ENCODE measurements at regions not wholly inside any gene's neighbourhood (a gene's known extent, or its start where the extent isn't known, plus 50 kb on each side); places are given as distances from the start of the nearest gene placed in this dataset.

GRCh38 chr19:28152195-28152594, 1060.8 kb downstream of the UQCRFS1 start:
- H3K27ac ChIP-seq (replicated peaks; ENCODE audit: low read length) = no peak overlapping the region
- no peaks in the 10 kb centered on the region for H3K27me3 ChIP-seq (ENCODE audit: control insufficient read depth in 3 of 3, insufficient read depth in 3 of 3, low read depth in 1 of 3, low read length in 3 of 3)
- H2BK5ac ChIP-seq (ENCODE audit: low read length) = no peak overlapping the region
- no peak overlapping the region for H3K9ac ChIP-seq (ENCODE audit: low read depth, low read length, poor library complexity)
- no peak overlapping the region for H4K8ac ChIP-seq (ENCODE audit: low read depth, low read length)
- H2AK5ac ChIP-seq (ENCODE audit: low read depth, low read length) = no peak overlapping the region
- no peaks in the 10 kb centered on the region for H3K9me3 ChIP-seq (replicated peaks in 1 of 2; ENCODE audit: control insufficient read depth in 2 of 2, insufficient read depth in 1 of 2, low read depth in 1 of 2, low read length in 2 of 2)
- DNase-seq (ENCODE audit: low spot score) = no peak
- H2BK120ac ChIP-seq (ENCODE audit: low read depth, low read length) = no peak overlapping the region
- no peak overlapping the region for H3K18ac ChIP-seq (ENCODE audit: low read length)
- WGBS, 2 donors (ENCODE audit: extremely low coverage in 2 of 2, insufficient read length in 2 of 2, insufficient replicate concordance in 1 of 2) = no CpG with 5 or more reads among the region's 5 CpGs
- no peak overlapping the region for H3K4me2 ChIP-seq (ENCODE audit: insufficient read depth, low read length, poor library complexity, severe bottlenecking)
- H3K36me3 ChIP-seq (replicated peaks in 1 of 2; ENCODE audit: control insufficient read depth in 2 of 2, insufficient read depth in 2 of 2, low read length in 2 of 2) = no peaks in the 10 kb centered on the region
- H3K4me1 ChIP-seq (ENCODE audit: control insufficient read depth in 2 of 2, insufficient read depth in 1 of 2, low read depth in 1 of 2, low read length in 2 of 2) = no peaks in the 10 kb centered on the region
- no peak overlapping the region for H4K91ac ChIP-seq (ENCODE audit: low read depth, low read length, poor library complexity)
- H3K4ac ChIP-seq (ENCODE audit: low read length) = no peak overlapping the region
- H3K23ac ChIP-seq (ENCODE audit: low read depth, low read length, poor library complexity) = no peak overlapping the region
- H2BK12ac ChIP-seq (ENCODE audit: low read length) = no peak overlapping the region
- H2AFZ ChIP-seq (ENCODE audit: low read length) = no peak overlapping the region
- no peak overlapping the region for H3K4me3 ChIP-seq (ENCODE audit: low read length in 2 of 2)
- no peak overlapping the region for H3K14ac ChIP-seq (ENCODE audit: low read length)
- H2BK15ac ChIP-seq (ENCODE audit: low read length) = no peak overlapping the region
- no peaks in the 10 kb centered on the region for H3K79me1 ChIP-seq (ENCODE audit: low read depth, low read length)

- no peak overlapping the region for H2BK5ac ChIP-seq (ENCODE audit: low read length)
- no peak overlapping the region for H2AFZ ChIP-seq (ENCODE audit: low read length)
- no peak overlapping the region for H3K23ac ChIP-seq (ENCODE audit: low read depth, low read length, poor library complexity)
- H3K36me3 ChIP-seq (replicated peaks in 1 of 2; ENCODE audit: control insufficient read depth in 2 of 2, insufficient read depth in 2 of 2, low read length in 2 of 2) = no peaks in the 10 kb centered on the region
- no peak overlapping the region for H4K8ac ChIP-seq (ENCODE audit: low read depth, low read length)
- no peak for DNase-seq (ENCODE audit: low spot score)
- H3K4me2 ChIP-seq (ENCODE audit: insufficient read depth, low read length, poor library complexity, severe bottlenecking) = no peak overlapping the region
- no peaks in the 10 kb centered on the region for H3K27me3 ChIP-seq (ENCODE audit: control insufficient read depth in 3 of 3, insufficient read depth in 3 of 3, low read depth in 1 of 3, low read length in 3 of 3)
- no peak overlapping the region for H2AK5ac ChIP-seq (ENCODE audit: low read depth, low read length)
- no peak overlapping the region for H3K9ac ChIP-seq (ENCODE audit: low read depth, low read length, poor library complexity)
- no peak overlapping the region for H2BK120ac ChIP-seq (ENCODE audit: low read depth, low read length)
- H2BK15ac ChIP-seq (ENCODE audit: low read length) = no peak overlapping the region
- H3K18ac ChIP-seq (ENCODE audit: low read length) = no peak overlapping the region
- H3K4ac ChIP-seq (ENCODE audit: low read length) = no peak overlapping the region
- no CpG with 5 or more reads among the region's 5 CpGs for WGBS, 2 donors (ENCODE audit: extremely low coverage in 2 of 2, insufficient read length in 2 of 2, insufficient replicate concordance in 1 of 2)
- peaks cover 0 to 2% of the 10 kb centered on the region in 2 donors for H3K9me3 ChIP-seq (replicated peaks in 1 of 2; ENCODE audit: control insufficient read depth in 2 of 2, insufficient read depth in 1 of 2, low read depth in 1 of 2, low read length in 2 of 2)
- H3K14ac ChIP-seq (ENCODE audit: low read length) = no peak overlapping the region
- H4K91ac ChIP-seq (ENCODE audit: low read depth, low read length, poor library complexity) = no peak overlapping the region
- no peak overlapping the region for H3K4me3 ChIP-seq (ENCODE audit: low read length in 2 of 2)
- no peak overlapping the region for H2BK12ac ChIP-seq (ENCODE audit: low read length)
- H3K27ac ChIP-seq (replicated peaks; ENCODE audit: low read length) = no peak overlapping the region
- no peaks in the 10 kb centered on the region for H3K4me1 ChIP-seq (ENCODE audit: control insufficient read depth in 2 of 2, insufficient read depth in 1 of 2, low read depth in 1 of 2, low read length in 2 of 2)
- no peaks in the 10 kb centered on the region for H3K79me1 ChIP-seq (ENCODE audit: low read depth, low read length)
Observed at GRCh38 chr19:28150129-28150528, 1062.8 kb downstream of the UQCRFS1 start.

DNA sequence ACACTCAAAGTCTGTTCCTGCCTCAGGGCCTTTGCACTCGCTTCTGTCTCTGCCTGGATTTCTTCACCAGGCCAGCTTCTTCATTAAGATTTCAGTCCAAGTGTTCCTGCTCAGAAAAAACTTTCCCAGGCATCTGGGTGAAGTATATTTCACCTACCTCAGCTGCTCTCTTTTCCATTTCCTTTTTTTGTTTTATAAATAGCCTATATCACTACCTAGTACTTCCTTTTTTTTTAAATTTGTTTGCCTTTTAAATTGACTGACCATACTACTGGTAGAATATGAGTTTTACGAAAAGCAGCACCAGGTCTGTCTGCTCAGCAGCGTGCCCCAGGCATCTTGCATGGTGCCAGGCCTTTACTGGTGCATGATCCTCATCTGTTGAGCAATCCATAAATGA, 1064.4 kb downstream of the UQCRFS1 start:
- Histone ChIP-seq H2AFZ (ENCODE audit: low read length) (no peak overlapping the region), H3K27ac (replicated peaks; ENCODE audit: low read length) (no peak overlapping the region), H3K27me3 (ENCODE audit: control insufficient read depth in 3 of 3, insufficient read depth in 3 of 3, low read depth in 1 of 3, low read length in 3 of 3) (no peaks in the 10 kb centered on the region), H3K9me3 (replicated peaks in 1 of 2; ENCODE audit: control insufficient read depth in 2 of 2, insufficient read depth in 1 of 2, low read depth in 1 of 2, low read length in 2 of 2) (peaks cover 0 to 2% of the 10 kb centered on the region in 2 donors), H4K8ac (ENCODE audit: low read depth, low read length) (no peak overlapping the region), H2BK5ac (ENCODE audit: low read length) (no peak overlapping the region), H3K4ac (ENCODE audit: low read length) (no peak overlapping the region), H3K4me2 (ENCODE audit: insufficient read depth, low read length, poor library complexity, severe bottlenecking) (no peak overlapping the region), H3K23ac (ENCODE audit: low read depth, low read length, poor library complexity) (no peak overlapping the region), H3K79me1 (ENCODE audit: low read depth, low read length) (no peaks in the 10 kb centered on the region), H3K18ac (ENCODE audit: low read length) (no peak overlapping the region), H4K91ac (ENCODE audit: low read depth, low read length, poor library complexity) (no peak overlapping the region), H3K14ac (ENCODE audit: low read length) (no peak overlapping the region), H3K9ac (ENCODE audit: low read depth, low read length, poor library complexity) (no peak overlapping the region), H2AK5ac (ENCODE audit: low read depth, low read length) (no peak overlapping the region), H2BK12ac (ENCODE audit: low read length) (no peak overlapping the region), H3K36me3 (replicated peaks in 1 of 2; ENCODE audit: control insufficient read depth in 2 of 2, insufficient read depth in 2 of 2, low read length in 2 of 2) (no peaks in the 10 kb centered on the region), H3K4me1 (ENCODE audit: control insufficient read depth in 2 of 2, insufficient read depth in 1 of 2, low read depth in 1 of 2, low read length in 2 of 2) (no peaks in the 10 kb centered on the region), H3K4me3 (ENCODE audit: low read length in 2 of 2) (no peak overlapping the region), H2BK120ac (ENCODE audit: low read depth, low read length) (no peak overlapping the region), H2BK15ac (ENCODE audit: low read length) (no peak overlapping the region)
- WGBS, 2 donors (ENCODE audit: extremely low coverage in 2 of 2, insufficient read length in 2 of 2, insufficient replicate concordance in 1 of 2) = no CpG with 5 or more reads among the region's 3 CpGs
- DNase-seq (ENCODE audit: low spot score) = no peak

DNA sequence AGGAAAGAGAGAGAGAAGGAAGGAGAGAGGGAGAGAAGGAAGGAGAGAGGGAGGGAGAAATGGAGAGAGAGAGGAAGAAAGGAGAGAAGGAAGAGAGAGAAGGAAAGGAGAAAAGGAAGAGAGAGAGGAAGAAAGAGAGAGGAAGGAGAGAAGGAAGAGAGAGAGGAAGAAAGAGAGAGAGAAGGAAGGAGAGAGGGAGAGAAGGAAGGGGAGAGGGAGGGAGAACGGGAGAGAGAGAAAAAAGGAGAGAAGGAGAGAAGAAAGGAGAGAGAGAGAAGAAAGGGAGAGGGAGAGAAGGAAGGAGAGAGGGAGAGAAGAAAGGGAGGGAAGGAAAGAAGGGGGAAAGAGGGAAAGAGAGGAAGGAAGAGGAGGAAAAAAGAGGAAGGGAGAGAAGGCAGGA, 1070.7 kb downstream of the UQCRFS1 start:
- Histone ChIP-seq H2AFZ (ENCODE audit: low read length) (no peak overlapping the region), H3K14ac (ENCODE audit: low read length) (no peak overlapping the region), H3K4me3 (ENCODE audit: low read length in 2 of 2) (no peak overlapping the region), H3K36me3 (replicated peaks in 1 of 2; ENCODE audit: control insufficient read depth in 2 of 2, insufficient read depth in 2 of 2, low read length in 2 of 2) (no peaks in the 10 kb centered on the region), H4K91ac (ENCODE audit: low read depth, low read length, poor library complexity) (no peak overlapping the region), H3K4me2 (ENCODE audit: insufficient read depth, low read length, poor library complexity, severe bottlenecking) (no peak overlapping the region), H3K79me1 (ENCODE audit: low read depth, low read length) (no peaks in the 10 kb centered on the region), H3K23ac (ENCODE audit: low read depth, low read length, poor library complexity) (no peak overlapping the region), H2AK5ac (ENCODE audit: low read depth, low read length) (no peak overlapping the region), H2BK120ac (ENCODE audit: low read depth, low read length) (no peak overlapping the region), H2BK15ac (ENCODE audit: low read length) (no peak overlapping the region), H2BK12ac (ENCODE audit: low read length) (no peak overlapping the region), H3K4me1 (ENCODE audit: control insufficient read depth in 2 of 2, insufficient read depth in 1 of 2, low read depth in 1 of 2, low read length in 2 of 2) (peaks cover 0 to 3% of the 10 kb centered on the region in 2 donors), H3K27ac (replicated peaks; ENCODE audit: low read length) (no peak overlapping the region), H3K9ac (ENCODE audit: low read depth, low read length, poor library complexity) (no peak overlapping the region), H3K9me3 (replicated peaks in 1 of 2; ENCODE audit: control insufficient read depth in 2 of 2, insufficient read depth in 1 of 2, low read depth in 1 of 2, low read length in 2 of 2) (peaks cover 0 to 2% of the 10 kb centered on the region in 2 donors), H3K27me3 (ENCODE audit: control insufficient read depth in 3 of 3, insufficient read depth in 3 of 3, low read depth in 1 of 3, low read length in 3 of 3) (no peaks in the 10 kb centered on the region), H3K4ac (ENCODE audit: low read length) (no peak overlapping the region), H3K18ac (ENCODE audit: low read length) (no peak overlapping the region), H2BK5ac (ENCODE audit: low read length) (no peak overlapping the region), H4K8ac (ENCODE audit: low read depth, low read length) (no peak overlapping the region)
- WGBS, 2 donors (ENCODE audit: extremely low coverage in 2 of 2, insufficient read length in 2 of 2, insufficient replicate concordance in 1 of 2) = no CpG with 5 or more reads among the region's 1 CpG
- no peak for DNase-seq (ENCODE audit: low spot score)

All from neuronal stem cell (in vitro differentiated cells).